GM19240 (cell line): ENCODE measurements at regions not wholly inside any gene's neighbourhood (a gene's known extent, or its start where the extent isn't known, plus 50 kb on each side); places are given as distances from the start of the nearest gene placed in this dataset.
"Not testable (repeated sequence)": the region's sequence is repeated elsewhere in the genome, so short reads cannot be mapped to it uniquely, and the experiment has no call there.

Experiments
- DNase-seq: peaks from one replicate; pipeline ENCODE4 v3.0.0; 2011; ENCODE audit warnings: low spot score; ENCODE audit not compliant: insufficient read length

- no peak for DNase-seq
These were observed 564.1 kb downstream of the GBE1 start for GRCh38 chr3:81197386-81197785.

DNA sequence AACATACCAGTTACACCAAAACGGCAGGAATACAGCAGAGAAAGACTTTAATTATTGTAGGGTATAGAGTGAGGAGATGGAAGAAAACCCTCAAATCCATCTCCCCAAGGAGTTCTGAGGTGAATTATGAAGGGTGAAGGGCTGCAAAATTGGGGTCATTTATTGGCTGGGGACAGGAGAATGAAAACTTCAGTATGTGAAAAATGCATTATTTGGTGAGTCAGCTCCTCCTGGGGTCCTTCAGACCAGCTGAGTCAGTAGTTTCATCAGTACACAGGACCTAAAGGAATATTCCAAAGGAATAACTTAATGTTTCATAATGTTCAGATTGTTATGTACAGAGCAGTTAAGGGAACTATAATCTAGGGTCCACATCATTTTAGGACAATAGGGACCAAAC is 566.0 kb downstream of the GBE1 start:
- no peak for DNase-seq

- DNase-seq, result no peak
These were observed 575.0 kb downstream of the GBE1 start for GRCh38 chr3:81186412-81186811.

GRCh38 chr3:81182086-81182875 is 579.2 kb downstream of the GBE1 start:
- not testable (repeated sequence) for DNase-seq

GRCh38 chr3:81173514-81173913 is 587.9 kb downstream of the GBE1 start:
- DNase-seq, result no peak

- no peak for DNase-seq
These were observed 591.1 kb downstream of the GBE1 start for GRCh38 chr3:81170298-81170697.

DNA sequence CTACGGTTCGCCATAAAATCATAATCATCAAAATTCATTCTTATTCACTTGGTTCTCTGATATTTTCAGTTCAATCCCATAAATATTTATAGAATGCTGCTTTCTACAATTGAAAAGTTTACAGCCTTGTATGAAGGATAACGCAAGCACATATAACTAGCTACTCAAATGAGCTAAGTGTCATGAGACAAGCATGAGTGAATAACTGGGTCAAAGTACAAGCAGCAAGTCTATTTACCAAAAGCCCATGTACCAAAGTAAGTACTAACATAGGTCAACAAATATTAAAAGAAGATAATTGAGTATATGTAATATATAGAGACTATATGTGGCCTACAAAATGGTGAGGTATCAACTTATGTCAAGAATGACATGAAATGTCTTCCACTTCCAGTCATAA is 596.6 kb downstream of the GBE1 start:
- DNase-seq, result no peak

GRCh38 chr3:81161851-81162250 is 599.6 kb downstream of the GBE1 start:
- no peak for DNase-seq

- DNase-seq, result no peak
These were observed 600.3 kb downstream of the GBE1 start for GRCh38 chr3:81161100-81161499.

GRCh38 chr3:81154611-81155143 is 606.8 kb downstream of the GBE1 start:
- no peak for DNase-seq

DNA sequence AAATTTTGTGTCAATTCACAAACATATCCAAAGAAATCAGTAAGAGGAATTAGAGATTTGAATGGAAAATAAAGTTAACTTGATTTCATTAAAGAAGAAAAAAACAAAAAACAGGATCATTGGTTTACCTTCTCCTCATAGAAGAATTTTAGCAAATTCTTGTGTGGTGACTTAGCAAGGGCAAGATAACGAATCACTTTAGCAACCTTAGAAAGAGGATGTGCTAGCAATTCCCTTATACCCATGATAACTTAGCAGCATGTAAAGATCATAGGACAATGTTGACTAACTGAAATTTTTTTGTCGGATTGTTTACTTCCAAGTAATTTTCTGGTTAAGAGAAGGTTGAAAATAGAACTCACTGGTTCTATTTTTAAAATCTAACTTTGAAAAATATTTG is 609.3 kb downstream of the GBE1 start:
- no peak for DNase-seq

GRCh38 chr3:81132995-81133394 is 628.5 kb downstream of the GBE1 start:
- no peak for DNase-seq

DNA sequence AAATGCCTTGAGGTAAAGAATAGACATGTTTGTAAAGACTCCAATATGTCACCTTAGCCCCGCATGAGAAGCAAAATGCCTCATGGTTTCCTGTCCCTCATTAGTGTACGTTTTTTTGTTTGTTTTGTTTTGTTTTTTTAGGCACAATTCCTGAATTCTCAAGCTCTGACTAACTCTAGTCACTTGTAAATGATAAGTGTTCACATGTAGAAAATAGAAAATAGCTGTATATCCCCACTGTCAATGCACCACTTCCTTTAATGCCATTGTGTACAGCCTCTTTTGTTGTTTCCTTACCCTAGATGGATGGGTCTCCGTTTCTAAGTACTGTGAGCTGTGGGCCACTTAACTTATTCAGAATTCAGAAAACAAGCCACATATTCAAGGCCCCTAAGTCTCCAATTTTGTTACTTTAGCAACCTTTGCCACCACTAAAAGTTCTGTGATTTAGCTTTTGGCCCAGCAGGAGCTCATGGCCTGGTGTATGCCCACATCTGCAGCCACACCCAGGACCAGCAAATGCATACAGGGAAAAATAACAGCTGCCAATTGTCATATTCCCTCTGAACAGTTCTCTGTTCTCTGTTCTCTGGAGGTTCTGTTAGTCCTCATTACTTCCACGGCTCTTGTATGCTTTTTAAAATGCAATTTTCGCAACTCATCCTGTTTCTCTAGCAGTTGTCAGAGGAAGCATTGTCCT is 655.5 kb downstream of the GBE1 start:
- no peak for DNase-seq

- no peak for DNase-seq
These were observed 656.2 kb downstream of the GBE1 start for GRCh38 chr3:81105206-81105605.

- no peak for DNase-seq
These were observed 663.6 kb downstream of the GBE1 start for GRCh38 chr3:81097889-81098288.

- DNase-seq, result no peak
These were observed 665.5 kb downstream of the GBE1 start for GRCh38 chr3:81095956-81096355.

DNA sequence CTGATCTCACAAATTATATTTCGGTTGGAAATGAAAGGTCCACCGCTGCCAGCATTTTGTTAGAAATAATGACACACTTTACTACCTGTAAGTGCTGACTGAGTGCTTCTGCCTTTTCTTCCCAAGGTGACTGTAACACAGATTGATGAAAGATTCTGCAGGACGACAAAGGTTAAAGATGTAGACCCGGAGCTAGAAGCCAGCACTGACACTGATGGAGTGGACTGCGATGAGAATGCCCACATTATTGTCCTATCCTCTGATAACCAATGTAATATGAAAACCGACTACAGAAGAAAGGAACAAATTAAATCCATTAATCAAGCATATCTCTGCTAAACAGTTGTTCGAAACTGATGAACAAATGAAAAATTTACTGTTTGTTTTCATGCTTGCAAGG is 666.5 kb downstream of the GBE1 start:
- no peak for DNase-seq

- DNase-seq, result no peak
These were observed 673.8 kb downstream of the GBE1 start for GRCh38 chr3:81087607-81088006.

DNA sequence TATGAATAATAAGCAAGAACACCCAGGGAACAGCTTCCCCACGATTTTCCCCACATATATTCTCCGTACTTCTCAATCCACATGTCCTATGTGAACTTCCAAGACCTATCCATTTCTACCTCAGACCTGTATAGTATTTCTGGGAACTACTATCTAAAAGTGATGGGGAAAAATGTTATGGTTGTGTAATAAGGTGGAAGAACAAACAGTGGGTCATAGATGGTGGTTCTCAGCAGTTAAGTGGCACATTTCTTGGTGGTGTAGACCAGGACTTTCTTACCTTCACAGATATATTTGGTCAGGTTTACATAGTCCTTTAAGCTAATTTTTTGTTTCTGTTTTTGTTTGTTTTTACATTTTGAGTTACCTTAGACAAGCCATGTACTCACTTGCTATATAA is 675.1 kb downstream of the GBE1 start:
- no peak for DNase-seq

DNA sequence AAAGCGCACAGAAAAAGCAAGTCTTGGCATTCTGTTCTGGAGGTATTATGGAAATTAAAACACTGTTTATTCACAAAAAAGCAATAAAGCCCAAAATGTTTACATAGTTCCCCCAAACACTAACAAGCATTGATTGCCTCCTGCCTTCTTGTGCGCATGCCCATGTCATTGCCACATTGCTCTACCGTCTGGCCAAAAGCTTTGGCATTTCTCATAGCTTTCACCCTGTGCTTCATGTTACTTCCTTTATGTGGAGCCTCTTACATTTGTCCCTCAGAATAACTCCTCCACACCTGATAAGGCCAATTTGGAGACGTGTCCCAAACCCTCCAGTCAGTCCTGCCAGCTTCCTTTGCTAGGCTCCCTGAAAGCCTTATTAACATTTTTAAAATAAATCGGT is 680.8 kb downstream of the GBE1 start:
- DNase-seq, result no peak

- no peak for DNase-seq
These were observed 688.9 kb downstream of the GBE1 start for GRCh38 chr3:81072591-81072990.

GRCh38 chr3:81068546-81068945 is 692.9 kb downstream of the GBE1 start:
- DNase-seq, result no peak

DNA sequence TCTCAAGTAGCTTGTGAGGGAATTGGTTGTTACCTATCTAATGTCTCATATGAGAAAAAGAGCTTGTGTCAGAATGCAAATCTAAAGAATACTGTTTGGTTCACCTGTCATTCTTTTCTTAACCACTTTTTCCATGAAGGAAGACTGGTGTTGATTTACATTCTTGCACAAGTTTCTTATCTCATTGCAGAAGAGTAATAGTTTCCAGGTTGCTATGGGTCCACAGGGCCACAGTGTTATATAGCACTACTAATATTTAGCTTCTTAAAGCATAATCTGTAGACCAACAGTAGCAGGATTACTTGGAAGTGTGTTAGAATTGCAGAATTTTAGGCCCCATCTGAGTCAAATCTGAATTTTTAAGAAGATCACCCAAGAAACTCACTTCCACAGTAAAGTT is 697.5 kb downstream of the GBE1 start:
- DNase-seq, result no peak
